ENCODE measurements at regions not wholly inside any gene's neighbourhood (a gene's known extent, or its start where the extent isn't known, plus 50 kb on each side); places are given as distances from the start of the nearest gene placed in this dataset.

GRCh38 chr4:28792917-28793597, 1927.1 kb upstream of the PCDH7 start:
- no peak overlapping the region for H3K9ac ChIP-seq (ENCODE audit: low read length)

GRCh38 chr4:28799696-28800095, 1920.5 kb upstream of the PCDH7 start:
- Histone ChIP-seq H3K27ac (ENCODE audit: low read length) (no peak overlapping the region), H3K36me3 (ENCODE audit: insufficient read depth, low read length) (no peaks in the 10 kb centered on the region), H4K20me1 (ENCODE audit: insufficient read depth, low read depth, low read length) (no peaks in the 10 kb centered on the region), H3K79me2 (ENCODE audit: low read length) (no peaks in the 10 kb centered on the region), H3K4me1 (ENCODE audit: low read length) (no peaks in the 10 kb centered on the region), H3K4me2 (ENCODE audit: low read depth, low read length, poor library complexity, severe bottlenecking) (no peak overlapping the region), H3K27me3 (ENCODE audit: low read length) (no peaks in the 10 kb centered on the region), H3K9ac (ENCODE audit: low read length) (no peak overlapping the region), H3K4me3 (ENCODE audit: low read length) (no peak overlapping the region), H3K9me3 (ENCODE audit: low read length) (peaks cover 48% of the 10 kb centered on the region), H3K9me2 (replicated peaks; ENCODE audit: insufficient read depth, low read length) (no peaks in the 10 kb centered on the region), H2AFZ (ENCODE audit: low read length) (no peak overlapping the region)
- DNase-seq: no peak

More at GRCh38 chr4:28792917-28793597, 1927.1 kb upstream of the PCDH7 start:
- Histone ChIP-seq H3K4me2 (ENCODE audit: low read depth, low read length, poor library complexity, severe bottlenecking) (no peak overlapping the region), H3K4me1 (ENCODE audit: low read length) (no peaks in the 10 kb centered on the region), H3K36me3 (ENCODE audit: insufficient read depth, low read length) (no peaks in the 10 kb centered on the region), H3K27me3 (ENCODE audit: low read length) (no peaks in the 10 kb centered on the region), H3K4me3 (ENCODE audit: low read length) (no peak overlapping the region), H3K9me2 (replicated peaks; ENCODE audit: insufficient read depth, low read length) (no peaks in the 10 kb centered on the region), H3K27ac (ENCODE audit: low read length) (no peak overlapping the region), H2AFZ (ENCODE audit: low read length) (no peak overlapping the region), H3K79me2 (ENCODE audit: low read length) (no peaks in the 10 kb centered on the region), H3K9me3 (ENCODE audit: low read length) (peaks cover 27% of the 10 kb centered on the region), H4K20me1 (ENCODE audit: insufficient read depth, low read depth, low read length) (no peaks in the 10 kb centered on the region)
- DNase-seq: no peak

- no peak overlapping the region for H3K27ac ChIP-seq (ENCODE audit: low read length)
- no peak overlapping the region for H2AFZ ChIP-seq (ENCODE audit: low read length)
- H3K79me2 ChIP-seq (ENCODE audit: low read length): no peaks in the 10 kb centered on the region
- H4K20me1 ChIP-seq (ENCODE audit: insufficient read depth, low read depth, low read length): no peaks in the 10 kb centered on the region
- no peaks in the 10 kb centered on the region for H3K4me1 ChIP-seq (ENCODE audit: low read length)
- H3K9me2 ChIP-seq (replicated peaks; ENCODE audit: insufficient read depth, low read length): no peaks in the 10 kb centered on the region
- H3K4me3 ChIP-seq (ENCODE audit: low read length): no peak overlapping the region
- H3K9me3 ChIP-seq (ENCODE audit: low read length): peaks cover 28% of the 10 kb centered on the region
- H3K9ac ChIP-seq (ENCODE audit: low read length): no peak overlapping the region
- no peak for DNase-seq
- H3K27me3 ChIP-seq (ENCODE audit: low read length): no peaks in the 10 kb centered on the region
- H3K4me2 ChIP-seq (ENCODE audit: low read depth, low read length, poor library complexity, severe bottlenecking): no peak overlapping the region
- H3K36me3 ChIP-seq (ENCODE audit: insufficient read depth, low read length): no peaks in the 10 kb centered on the region
Observed at GRCh38 chr4:28811025-28811424, 1909.1 kb upstream of the PCDH7 start.

GRCh38 chr4:28822163-28822562, 1898.0 kb upstream of the PCDH7 start:
- H3K9me3 ChIP-seq (ENCODE audit: low read length): peaks cover 25% of the 10 kb centered on the region
- H3K27ac ChIP-seq (ENCODE audit: low read length): no peak overlapping the region
- H3K4me1 ChIP-seq (ENCODE audit: low read length): no peaks in the 10 kb centered on the region
- H3K4me3 ChIP-seq (ENCODE audit: low read length): no peak overlapping the region
- no peaks in the 10 kb centered on the region for H3K9me2 ChIP-seq (replicated peaks; ENCODE audit: insufficient read depth, low read length)
- H3K36me3 ChIP-seq (ENCODE audit: insufficient read depth, low read length): no peaks in the 10 kb centered on the region
- no peaks in the 10 kb centered on the region for H3K79me2 ChIP-seq (ENCODE audit: low read length)
- no peak overlapping the region for H3K4me2 ChIP-seq (ENCODE audit: low read depth, low read length, poor library complexity, severe bottlenecking)
- no peak overlapping the region for H3K9ac ChIP-seq (ENCODE audit: low read length)
- no peak for DNase-seq
- no peaks in the 10 kb centered on the region for H4K20me1 ChIP-seq (ENCODE audit: insufficient read depth, low read depth, low read length)
- no peaks in the 10 kb centered on the region for H3K27me3 ChIP-seq (ENCODE audit: low read length)
- H2AFZ ChIP-seq (ENCODE audit: low read length): no peak overlapping the region

- H3K9me3 ChIP-seq (ENCODE audit: low read length): peaks cover 25% of the 10 kb centered on the region
Observed at GRCh38 chr4:28827866-28828265, 1892.3 kb upstream of the PCDH7 start.

GRCh38 chr4:28831867-28832266, 1888.3 kb upstream of the PCDH7 start:
- Histone ChIP-seq H3K4me1 (ENCODE audit: low read length) (no peaks in the 10 kb centered on the region), H3K9me2 (replicated peaks; ENCODE audit: insufficient read depth, low read length) (no peaks in the 10 kb centered on the region), H3K27ac (ENCODE audit: low read length) (no peak overlapping the region), H2AFZ (ENCODE audit: low read length) (no peak overlapping the region), H3K79me2 (ENCODE audit: low read length) (no peaks in the 10 kb centered on the region), H3K27me3 (ENCODE audit: low read length) (no peaks in the 10 kb centered on the region), H4K20me1 (ENCODE audit: insufficient read depth, low read depth, low read length) (no peaks in the 10 kb centered on the region), H3K4me2 (ENCODE audit: low read depth, low read length, poor library complexity, severe bottlenecking) (no peak overlapping the region), H3K36me3 (ENCODE audit: insufficient read depth, low read length) (no peaks in the 10 kb centered on the region), H3K9me3 (ENCODE audit: low read length) (peaks cover 20% of the 10 kb centered on the region), H3K4me3 (ENCODE audit: low read length) (no peak overlapping the region), H3K9ac (ENCODE audit: low read length) (no peak overlapping the region)
- no peak for DNase-seq

More at GRCh38 chr4:28827866-28828265, 1892.3 kb upstream of the PCDH7 start:
- Histone ChIP-seq H3K4me1 (ENCODE audit: low read length) (no peaks in the 10 kb centered on the region), H2AFZ (ENCODE audit: low read length) (no peak overlapping the region), H3K27me3 (ENCODE audit: low read length) (no peaks in the 10 kb centered on the region), H3K4me3 (ENCODE audit: low read length) (no peak overlapping the region), H3K9ac (ENCODE audit: low read length) (no peak overlapping the region), H3K9me2 (replicated peaks; ENCODE audit: insufficient read depth, low read length) (no peaks in the 10 kb centered on the region), H3K4me2 (ENCODE audit: low read depth, low read length, poor library complexity, severe bottlenecking) (no peak overlapping the region), H3K27ac (ENCODE audit: low read length) (no peak overlapping the region), H3K79me2 (ENCODE audit: low read length) (no peaks in the 10 kb centered on the region), H4K20me1 (ENCODE audit: insufficient read depth, low read depth, low read length) (no peaks in the 10 kb centered on the region), H3K36me3 (ENCODE audit: insufficient read depth, low read length) (no peaks in the 10 kb centered on the region)
- no peak for DNase-seq

GRCh38 chr4:28832444-28832843, 1887.7 kb upstream of the PCDH7 start:
- no peak overlapping the region for H3K27ac ChIP-seq (ENCODE audit: low read length)
- DNase-seq: no peak
- H3K9me2 ChIP-seq (replicated peaks; ENCODE audit: insufficient read depth, low read length): no peaks in the 10 kb centered on the region
- H3K9me3 ChIP-seq (ENCODE audit: low read length): peaks cover 20% of the 10 kb centered on the region
- no peak overlapping the region for H3K4me3 ChIP-seq (ENCODE audit: low read length)
- H4K20me1 ChIP-seq (ENCODE audit: insufficient read depth, low read depth, low read length): no peaks in the 10 kb centered on the region
- no peaks in the 10 kb centered on the region for H3K36me3 ChIP-seq (ENCODE audit: insufficient read depth, low read length)
- no peaks in the 10 kb centered on the region for H3K79me2 ChIP-seq (ENCODE audit: low read length)
- no peak overlapping the region for H2AFZ ChIP-seq (ENCODE audit: low read length)
- no peaks in the 10 kb centered on the region for H3K4me1 ChIP-seq (ENCODE audit: low read length)
- H3K27me3 ChIP-seq (ENCODE audit: low read length): no peaks in the 10 kb centered on the region
- no peak overlapping the region for H3K4me2 ChIP-seq (ENCODE audit: low read depth, low read length, poor library complexity, severe bottlenecking)
- no peak overlapping the region for H3K9ac ChIP-seq (ENCODE audit: low read length)

GRCh38 chr4:28834120-28834519, 1886.0 kb upstream of the PCDH7 start:
- no peaks in the 10 kb centered on the region for H3K36me3 ChIP-seq (ENCODE audit: insufficient read depth, low read length)

More at GRCh38 chr4:28834120-28834519, 1886.0 kb upstream of the PCDH7 start:
- H2AFZ ChIP-seq (ENCODE audit: low read length): no peak overlapping the region
- H4K20me1 ChIP-seq (ENCODE audit: insufficient read depth, low read depth, low read length): no peaks in the 10 kb centered on the region
- H3K4me1 ChIP-seq (ENCODE audit: low read length): no peaks in the 10 kb centered on the region
- H3K79me2 ChIP-seq (ENCODE audit: low read length): no peaks in the 10 kb centered on the region
- H3K4me2 ChIP-seq (ENCODE audit: low read depth, low read length, poor library complexity, severe bottlenecking): no peak overlapping the region
- no peak overlapping the region for H3K9ac ChIP-seq (ENCODE audit: low read length)
- H3K4me3 ChIP-seq (ENCODE audit: low read length): no peak overlapping the region
- H3K27me3 ChIP-seq (ENCODE audit: low read length): no peaks in the 10 kb centered on the region
- no peak for DNase-seq
- H3K27ac ChIP-seq (ENCODE audit: low read length): no peak overlapping the region
- peaks cover 18% of the 10 kb centered on the region for H3K9me3 ChIP-seq (ENCODE audit: low read length)
- no peaks in the 10 kb centered on the region for H3K9me2 ChIP-seq (replicated peaks; ENCODE audit: insufficient read depth, low read length)

All from Karpas-422 (cell line).